Cardiac fibroblast (primary cell): ENCODE measurements at regions not wholly inside any gene's neighbourhood (a gene's known extent, or its start where the extent isn't known, plus 50 kb on each side); places are given as distances from the start of the nearest gene placed in this dataset.

Experiments
- DNase-seq, 2 donors: peaks; one replicate each; pipeline versions ENCODE4 v3.0.0 to v3.0.0-alpha.2; 2010; ENCODE audit warnings: low read depth in 2 of 2
- H3K4me3 ChIP-seq, 2 donors: replicated peaks in 1 of 2; 1 replicate in 1 of 2; 2 replicates in 1 of 2; pipeline ENCODE4 v1.5.1; 2011; ENCODE audit warnings: low read depth in 2 of 2, low read length in 2 of 2, mild to moderate bottlenecking in 2 of 2, moderate library complexity in 1 of 2
- CTCF ChIP-seq: IDR thresholded peaks from one replicate; pipeline ENCODE4 v1.5.1; 2011; ENCODE audit warnings: low read depth, mild to moderate bottlenecking, low read length, inconsistent platforms

- peak; percentile 38 to 86 for DNase-seq
- peak overlapping the region; percentile 42 to 51 for H3K4me3 ChIP-seq
- TF ChIP-seq CTCF: no peak
Observed at GRCh38 chr9:129436751-129437625, 183.9 kb downstream of the C9orf50 start.

GRCh38 chr9:129435988-129436717 is 184.7 kb downstream of the C9orf50 start:
- DNase-seq: no peak
- no peak for TF ChIP-seq CTCF
- no peak overlapping the region for H3K4me3 ChIP-seq

- DNase-seq: peak in 1 of 2 donors; percentile 35
- H3K4me3 ChIP-seq: no peak overlapping the region
- TF ChIP-seq CTCF: no peak
Observed at GRCh38 chr9:129435291-129435690, 185.6 kb downstream of the C9orf50 start.

- no peak overlapping the region for H3K4me3 ChIP-seq
- TF ChIP-seq CTCF: no peak
- no peak for DNase-seq
Observed at GRCh38 chr9:129434187-129434586, 186.7 kb downstream of the C9orf50 start.

GRCh38 chr9:129432297-129433154 is 188.4 kb downstream of the C9orf50 start:
- no peak for TF ChIP-seq CTCF
- H3K4me3 ChIP-seq: no peak overlapping the region

GRCh38 chr9:129430940-129431643 is 189.8 kb downstream of the C9orf50 start:
- no peak for TF ChIP-seq CTCF

More at GRCh38 chr9:129432297-129433154, 188.4 kb downstream of the C9orf50 start:
- no peak for DNase-seq

More at GRCh38 chr9:129430940-129431643, 189.8 kb downstream of the C9orf50 start:
- no peak overlapping the region for H3K4me3 ChIP-seq
- DNase-seq: no peak
